ENCODE measurements at regions not wholly inside any gene's neighbourhood (a gene's known extent, or its start where the extent isn't known, plus 50 kb on each side); places are given as distances from the start of the nearest gene placed in this dataset.

GRCh38 chr2:176445956-176446355 is 176.7 kb downstream of the MTX2 start:
- DNase-seq (ENCODE audit: low read depth): no peak
- TF ChIP-seq CTCF (conservative IDR thresholded peaks at IDR 0.05; ENCODE audit: low read depth, low read length): no peak
- H3K4me3 ChIP-seq (ENCODE audit: low read depth, low read length): no peak overlapping the region

- no peak overlapping the region for H3K4me3 ChIP-seq (ENCODE audit: low read depth, low read length)
- no peak for DNase-seq (ENCODE audit: low read depth)
- no peak for TF ChIP-seq CTCF (conservative IDR thresholded peaks at IDR 0.05; ENCODE audit: low read depth, low read length)
These were observed 177.6 kb downstream of the MTX2 start for GRCh38 chr2:176446718-176447414.

GRCh38 chr2:176447616-176448015 is 178.4 kb downstream of the MTX2 start:
- no peak for DNase-seq (ENCODE audit: low read depth)
- H3K4me3 ChIP-seq (ENCODE audit: low read depth, low read length): no peak overlapping the region
- TF ChIP-seq CTCF (conservative IDR thresholded peaks at IDR 0.05; ENCODE audit: low read depth, low read length): no peak

GRCh38 chr2:176449852-176450251 is 180.6 kb downstream of the MTX2 start:
- no peak for TF ChIP-seq CTCF (conservative IDR thresholded peaks at IDR 0.05; ENCODE audit: low read depth, low read length)
- H3K4me3 ChIP-seq (ENCODE audit: low read depth, low read length): no peak overlapping the region
- no peak for DNase-seq (ENCODE audit: low read depth)

GRCh38 chr2:176453784-176454183 is 184.5 kb downstream of the MTX2 start:
- no peak for DNase-seq (ENCODE audit: low read depth)
- TF ChIP-seq CTCF (conservative IDR thresholded peaks at IDR 0.05; ENCODE audit: low read depth, low read length): no peak

GRCh38 chr2:176454893-176455815 is 185.9 kb downstream of the MTX2 start:
- DNase-seq (ENCODE audit: low read depth): no peak
- peak; percentile 92 for TF ChIP-seq CTCF (conservative IDR thresholded peaks at IDR 0.05; ENCODE audit: low read depth, low read length)
- H3K4me3 ChIP-seq (ENCODE audit: low read depth, low read length): no peak overlapping the region

More at GRCh38 chr2:176453784-176454183, 184.5 kb downstream of the MTX2 start:
- no peak overlapping the region for H3K4me3 ChIP-seq (ENCODE audit: low read depth, low read length)

Measured in epithelial cell of proximal tubule (primary cell).